IPS-NIHi11 (cell line): ENCODE measurements at regions not wholly inside any gene's neighbourhood (a gene's known extent, or its start where the extent isn't known, plus 50 kb on each side); places are given as distances from the start of the nearest gene placed in this dataset.

Source experiments
- DNase-seq: peaks from one replicate; pipeline ENCODE4 v3.0.0; 2012; ENCODE audit warnings: mixed read lengths, low spot score

DNA sequence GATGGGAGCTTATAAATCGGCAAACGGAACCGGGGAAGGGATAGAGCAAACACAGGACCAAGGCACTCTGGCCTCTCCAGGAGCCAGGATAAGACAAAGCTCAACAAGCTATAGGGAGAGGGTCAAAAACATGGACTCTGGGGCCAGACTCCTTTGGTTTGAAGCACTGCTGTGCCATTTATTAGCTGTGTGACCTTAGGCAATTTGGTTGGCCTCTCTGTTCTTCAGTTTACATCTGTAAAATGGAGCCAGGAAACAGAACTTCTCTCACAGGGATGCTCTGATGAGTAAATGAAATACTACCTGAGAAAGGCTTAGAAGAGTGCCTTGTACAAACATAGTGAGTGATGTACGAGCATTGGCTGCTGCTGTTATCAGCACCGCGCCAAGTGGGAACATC lies 213.3 kb upstream of the PWP1 start:
- DNase-seq, result no peak

DNA sequence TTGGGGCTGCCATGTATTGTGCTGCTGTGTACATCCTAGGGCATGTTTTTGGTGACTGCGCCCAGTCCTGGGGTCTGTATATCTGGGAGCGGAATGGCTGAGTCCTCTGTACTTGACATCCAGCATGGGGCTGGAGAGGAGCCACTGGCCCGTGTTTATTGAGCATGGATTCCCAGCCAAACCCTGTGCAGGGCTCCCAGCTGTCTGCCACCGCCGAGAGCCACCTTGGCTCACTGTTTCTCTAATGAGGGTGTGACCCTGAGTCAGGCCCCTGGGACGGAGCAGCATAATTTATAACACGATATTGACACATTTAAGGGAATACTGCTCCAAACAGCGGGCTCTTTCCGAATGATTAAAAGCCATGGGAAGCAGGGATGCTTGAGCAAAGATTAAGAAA lies 211.5 kb upstream of the PWP1 start:
- DNase-seq, result no peak

DNA sequence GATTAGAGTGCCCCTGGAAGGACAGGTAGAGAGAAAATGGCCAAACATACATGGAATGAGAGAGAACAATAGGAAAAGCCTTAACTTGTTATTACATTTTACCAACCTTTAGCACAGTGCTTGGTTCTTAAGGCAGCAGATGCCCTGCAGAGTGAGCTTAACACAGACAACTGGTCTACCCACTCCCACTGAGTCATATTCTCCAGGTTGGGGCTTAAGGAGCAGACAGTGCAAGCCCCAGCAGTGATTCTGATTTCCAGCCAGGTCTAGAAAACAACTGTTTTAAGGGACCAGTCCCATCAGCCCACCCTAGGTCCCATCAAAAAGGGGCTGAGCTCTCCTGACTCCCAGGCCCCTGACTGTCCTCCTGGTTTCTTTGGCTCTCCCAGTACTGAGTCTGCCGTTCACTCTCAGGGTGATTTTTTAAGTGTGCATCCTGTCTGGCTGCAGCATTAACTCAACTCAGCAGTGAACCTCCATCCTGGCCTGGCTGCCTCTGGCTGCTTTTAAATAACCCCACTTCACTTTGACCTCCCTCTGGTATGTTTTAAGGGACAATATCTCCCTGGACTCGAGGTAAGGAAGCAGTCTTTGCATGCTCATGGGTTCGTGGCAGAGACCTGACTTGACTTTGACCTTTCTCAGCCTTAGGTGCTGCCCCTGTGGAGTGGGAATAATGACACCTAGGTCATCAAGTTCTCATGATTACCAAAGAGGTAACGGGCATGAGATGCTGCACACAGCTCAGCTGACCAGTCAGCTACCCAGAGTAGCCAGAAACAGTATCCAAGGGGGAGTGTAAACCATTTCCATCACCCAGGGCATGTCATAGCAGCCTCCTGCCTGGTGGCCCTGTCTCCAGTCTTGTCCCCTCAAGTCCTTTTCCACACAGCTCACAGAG lies 210.7 kb upstream of the PWP1 start:
- DNase-seq, result no peak

DNA sequence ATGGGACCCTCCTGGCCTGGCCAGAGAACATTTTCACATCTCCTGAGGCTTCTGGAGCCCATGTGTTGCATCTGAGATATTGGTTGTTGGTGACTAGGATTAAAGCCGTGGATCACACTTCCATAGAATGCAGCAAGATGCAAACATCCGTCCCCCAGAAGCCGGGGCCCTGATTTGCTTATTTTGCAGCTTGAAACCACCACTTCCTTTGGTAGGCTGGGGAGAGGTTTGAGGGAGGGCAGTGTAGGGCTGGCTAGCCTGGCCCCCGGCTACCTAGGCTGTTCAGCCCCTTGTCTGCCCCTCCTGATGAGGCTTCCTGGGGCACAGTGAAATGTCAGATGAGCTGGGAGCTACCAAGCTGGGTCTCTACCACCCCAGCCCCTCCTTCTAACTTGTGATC lies 209.7 kb upstream of the PWP1 start:
- DNase-seq, result no peak

DNA sequence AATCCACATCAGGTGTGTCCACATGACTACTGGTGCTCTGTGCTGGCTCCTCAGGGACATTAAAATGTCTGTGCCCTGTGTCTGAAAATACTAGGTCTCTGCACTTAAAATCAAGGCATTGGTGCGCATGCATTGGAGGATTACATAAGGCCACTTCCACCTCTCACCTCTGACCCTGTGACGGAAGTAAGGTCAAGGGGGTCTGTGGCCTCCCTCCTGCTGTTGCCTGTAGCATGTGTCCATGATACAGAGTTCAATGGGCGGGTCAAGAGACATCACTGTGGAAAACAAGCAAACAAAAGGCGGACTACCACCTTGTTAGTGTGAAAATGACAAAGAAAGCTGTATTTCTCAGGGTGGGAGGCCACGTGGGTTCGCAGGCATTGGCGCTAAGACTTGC lies 208.6 kb upstream of the PWP1 start:
- DNase-seq, result no peak

DNA sequence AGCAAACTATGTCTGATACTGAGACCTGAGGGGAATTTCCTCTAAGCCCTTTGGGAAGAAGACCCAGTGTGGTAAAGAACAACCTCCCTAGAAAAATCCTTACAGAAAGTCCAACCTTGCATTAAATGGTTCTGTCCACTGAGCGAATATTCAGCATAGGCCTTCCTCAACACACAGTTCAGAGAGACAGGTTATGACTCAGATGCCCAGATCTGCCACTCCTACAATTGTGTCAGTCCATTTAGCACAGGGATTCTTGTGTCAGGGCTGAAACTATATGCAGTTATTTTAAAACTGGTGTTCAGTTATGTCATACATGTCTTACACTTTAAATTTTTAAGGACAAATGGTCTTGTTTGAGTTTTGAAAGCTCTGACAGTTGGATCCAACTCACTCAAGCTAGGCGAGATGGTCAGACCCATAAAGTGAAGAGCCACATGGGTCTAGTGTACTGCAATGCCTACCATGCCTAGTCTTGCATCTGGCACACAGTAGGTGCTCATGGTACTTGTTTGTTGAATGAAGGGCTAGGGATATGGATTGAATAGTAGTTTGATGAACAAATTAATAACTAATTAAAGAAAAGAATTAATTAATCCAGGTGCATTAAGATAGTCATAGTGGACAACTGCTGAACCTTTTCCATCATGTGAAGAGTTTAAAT lies 207.5 kb upstream of the PWP1 start:
- DNase-seq, result no peak

DNA sequence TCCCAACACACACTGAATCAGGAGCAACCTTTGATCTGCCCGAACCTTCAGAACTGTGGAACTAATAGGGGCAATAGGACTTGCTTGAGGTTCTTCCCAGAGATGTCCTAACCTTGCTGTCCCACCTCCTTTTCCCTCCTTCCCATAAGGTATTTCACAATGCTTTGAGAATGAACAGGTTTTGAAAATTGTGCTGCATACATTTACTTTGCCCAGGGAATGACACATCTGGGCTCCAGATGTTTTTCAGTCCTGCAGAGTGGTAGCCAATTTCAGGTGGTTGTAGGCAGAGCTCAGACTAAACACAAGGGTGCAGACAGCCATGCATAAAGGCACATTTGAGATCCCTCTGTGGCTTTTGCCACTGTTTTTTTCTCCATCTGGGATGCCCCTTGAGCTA lies 206.7 kb upstream of the PWP1 start:
- DNase-seq, result no peak

DNA sequence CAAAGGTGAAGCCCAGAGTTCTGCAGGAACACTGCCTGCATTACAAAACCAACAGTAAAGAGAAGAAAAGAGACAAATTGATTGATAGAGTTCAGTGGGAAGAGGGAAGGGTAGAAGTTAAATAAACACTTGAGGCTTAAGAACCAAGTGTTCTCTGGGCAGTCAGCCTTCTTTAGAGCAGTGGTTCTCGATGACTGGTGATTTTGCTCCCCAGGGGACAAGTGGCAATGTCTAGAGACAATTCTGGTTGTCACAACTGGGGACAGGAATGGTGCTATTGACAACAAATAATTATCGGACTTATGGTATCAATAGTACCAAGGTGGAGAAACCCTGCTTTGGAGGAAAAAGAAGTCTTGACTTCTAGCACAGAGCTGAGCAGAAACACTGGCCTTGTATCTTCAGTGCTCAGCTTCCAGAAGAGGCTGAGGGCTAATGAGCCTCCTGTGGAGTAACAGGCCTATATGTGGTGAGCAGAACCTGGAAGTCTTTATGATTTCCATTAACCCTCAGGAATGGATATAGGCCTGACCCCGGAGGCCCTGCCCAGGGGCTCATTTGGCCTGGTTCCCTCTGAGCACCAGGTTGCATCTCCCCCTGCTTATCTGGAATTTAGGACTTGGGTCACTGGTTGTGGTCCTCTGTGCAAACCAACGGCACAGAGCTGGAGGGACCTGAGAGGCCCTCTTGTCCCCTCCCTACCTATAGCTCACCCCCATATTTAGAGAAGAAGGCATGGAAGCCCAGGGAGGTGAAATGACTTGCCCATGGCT lies 204.6 kb upstream of the PWP1 start:
- DNase-seq, result no peak

DNA sequence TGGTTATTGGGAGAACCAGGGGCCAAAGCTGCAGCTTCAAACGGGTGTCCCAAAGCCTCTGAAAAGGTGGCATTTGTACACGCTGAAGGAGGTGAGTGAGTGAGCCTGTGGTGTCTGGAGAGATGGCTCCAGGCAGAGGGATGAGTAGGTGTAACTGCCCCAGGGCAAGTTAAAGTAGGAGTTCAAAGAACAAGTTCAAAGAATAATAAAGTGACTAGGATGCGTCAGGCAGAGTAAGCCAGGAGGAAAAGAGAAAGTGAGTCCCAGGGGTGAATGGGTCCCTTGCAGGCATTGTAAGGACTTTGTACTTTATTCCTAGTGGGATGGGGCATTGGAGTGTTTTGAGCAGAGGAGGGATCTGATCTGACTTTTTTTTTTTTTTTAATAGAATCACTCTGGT lies 201.4 kb upstream of the PWP1 start:
- no peak for DNase-seq

DNA sequence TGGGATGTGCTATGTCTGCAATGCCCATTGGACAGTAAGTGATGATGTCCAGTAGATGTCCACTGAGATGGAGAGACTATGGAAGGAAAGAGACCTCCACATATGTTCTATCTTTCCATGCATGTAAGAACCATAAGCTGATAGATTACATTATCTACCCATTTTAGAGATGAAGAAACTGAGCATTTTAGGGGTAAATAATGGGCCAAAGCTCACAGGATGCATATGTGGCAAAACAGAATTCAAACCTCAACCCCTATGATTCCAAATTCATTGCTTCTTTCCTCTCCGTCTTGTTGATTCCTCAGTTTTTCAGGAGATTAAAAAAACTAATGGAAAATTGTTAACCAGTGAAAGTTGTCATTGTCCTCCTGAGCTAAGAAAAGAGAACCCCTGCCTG lies 200.7 kb upstream of the PWP1 start:
- DNase-seq, result no peak

DNA sequence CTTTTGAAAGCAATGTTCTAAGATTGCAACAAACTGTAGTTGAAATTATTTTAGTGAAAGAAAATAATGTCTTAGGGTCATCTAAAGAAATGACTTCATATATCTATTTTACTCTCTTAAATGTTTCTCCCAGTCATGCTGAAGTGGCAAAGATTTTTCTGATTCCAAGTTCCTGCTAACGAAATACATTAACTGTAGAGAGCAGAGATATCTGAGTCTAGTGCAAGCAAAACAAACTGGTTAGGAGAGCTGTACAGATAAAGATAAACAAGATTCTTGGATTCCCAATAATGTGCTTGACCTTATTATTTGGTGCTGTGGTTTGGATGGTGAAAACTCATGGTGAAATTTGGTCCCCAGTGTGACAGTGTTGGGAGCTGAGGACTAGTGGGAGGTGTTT lies 199.9 kb upstream of the PWP1 start:
- DNase-seq, result no peak

DNA sequence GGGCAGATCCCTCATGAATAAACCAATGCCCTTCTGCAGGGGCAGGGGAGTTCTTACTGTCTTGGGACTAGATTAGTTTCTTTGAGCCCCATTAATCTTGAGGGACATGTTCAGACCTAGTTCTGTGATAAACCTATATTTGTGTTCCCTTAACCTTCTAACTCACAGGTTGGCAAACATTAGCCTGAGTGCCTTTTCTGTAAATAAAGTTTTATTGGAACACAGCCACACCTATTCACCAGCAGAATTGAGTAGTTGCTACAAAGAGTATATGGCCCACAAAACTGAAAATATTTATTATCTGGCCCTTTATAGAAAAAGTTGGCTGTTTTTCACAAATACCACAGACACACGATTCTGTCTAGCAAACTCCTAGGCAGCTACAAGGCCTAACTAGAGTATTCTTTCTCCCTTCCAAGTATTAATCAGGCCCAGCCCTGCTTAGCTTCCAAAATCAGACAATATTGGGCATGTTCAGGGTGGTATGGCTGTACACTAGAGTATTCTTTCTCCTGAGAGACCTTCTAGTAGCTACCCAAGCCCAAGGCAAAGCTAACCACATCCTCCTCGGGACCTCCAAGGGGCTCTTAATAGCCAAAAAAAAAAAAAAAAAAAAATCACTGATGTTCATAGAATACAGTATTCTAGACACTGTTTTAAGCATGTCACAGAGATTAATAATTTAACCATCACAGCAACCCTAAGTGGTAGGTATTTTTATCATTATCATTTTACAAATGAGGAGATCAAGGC lies 199.3 kb upstream of the PWP1 start:
- no peak for DNase-seq

DNA sequence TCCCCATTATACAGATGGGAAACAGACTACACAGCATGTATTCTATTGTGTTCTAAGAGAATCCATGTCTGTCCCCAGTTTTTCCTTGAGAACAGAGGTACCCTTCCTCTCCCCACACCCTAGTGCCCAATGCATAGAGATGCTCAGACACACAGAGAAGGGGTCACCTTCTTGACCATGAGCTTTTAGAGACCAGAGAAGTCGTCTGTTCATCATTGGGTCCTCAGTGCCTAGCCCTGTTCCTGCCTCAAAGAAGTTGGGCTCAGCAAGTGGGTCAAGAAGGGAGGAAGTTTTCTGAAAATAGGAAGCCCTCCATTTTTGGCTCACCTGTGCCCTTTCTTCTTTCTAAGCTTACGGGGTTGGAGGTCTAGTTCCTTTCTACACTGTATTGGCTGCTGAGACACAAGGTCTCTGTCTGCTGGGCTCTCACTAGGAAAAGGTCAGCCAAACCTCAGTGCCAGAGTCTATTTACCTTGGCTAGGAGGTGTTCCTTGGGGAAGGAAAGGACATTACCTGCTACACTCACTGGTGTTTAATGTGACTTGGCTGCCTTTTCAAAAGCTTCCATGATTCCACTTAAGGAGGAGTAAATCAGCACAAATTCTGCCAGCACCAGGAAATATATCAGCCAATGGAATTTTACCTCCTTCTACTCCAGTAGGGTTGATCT lies 198.5 kb upstream of the PWP1 start:
- DNase-seq, result no peak

DNA sequence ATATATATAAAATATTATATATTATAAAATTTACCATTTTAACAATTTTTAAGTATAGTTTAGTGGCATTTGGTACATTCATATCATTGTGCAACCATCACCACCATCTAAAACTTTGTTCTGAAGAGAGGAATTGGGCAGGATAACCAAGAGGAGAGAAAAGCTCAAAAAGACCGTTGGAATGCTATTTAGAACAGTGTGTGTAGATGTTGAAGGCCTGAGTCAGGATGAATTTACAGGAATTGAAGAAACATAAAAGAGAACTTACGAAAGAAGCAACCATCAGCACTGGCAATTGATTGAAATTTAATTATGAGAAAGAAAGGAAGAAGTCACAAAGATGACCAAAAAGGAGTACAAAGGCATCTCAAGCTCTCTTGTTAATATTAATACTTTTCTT lies 196.9 kb upstream of the PWP1 start:
- no peak for DNase-seq

DNA sequence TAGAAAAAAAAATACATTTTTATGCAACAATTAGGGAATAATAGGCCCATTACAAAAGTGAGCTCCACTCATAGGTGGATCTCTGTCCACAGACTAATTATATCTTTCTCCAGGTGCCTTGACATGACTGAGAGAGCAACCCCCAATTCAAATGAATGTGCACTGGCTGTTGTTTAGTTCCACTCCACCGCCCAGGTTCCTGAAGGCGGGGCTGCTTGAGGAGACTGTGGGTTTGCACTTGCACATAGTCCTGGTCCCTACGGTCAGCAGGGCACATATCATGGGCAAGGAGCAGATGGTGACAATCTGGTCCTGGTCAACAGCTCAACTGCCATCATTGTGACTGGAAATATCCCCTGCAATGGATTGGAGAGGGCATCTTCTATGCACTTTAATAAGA lies 195.6 kb upstream of the PWP1 start:
- no peak for DNase-seq

DNA sequence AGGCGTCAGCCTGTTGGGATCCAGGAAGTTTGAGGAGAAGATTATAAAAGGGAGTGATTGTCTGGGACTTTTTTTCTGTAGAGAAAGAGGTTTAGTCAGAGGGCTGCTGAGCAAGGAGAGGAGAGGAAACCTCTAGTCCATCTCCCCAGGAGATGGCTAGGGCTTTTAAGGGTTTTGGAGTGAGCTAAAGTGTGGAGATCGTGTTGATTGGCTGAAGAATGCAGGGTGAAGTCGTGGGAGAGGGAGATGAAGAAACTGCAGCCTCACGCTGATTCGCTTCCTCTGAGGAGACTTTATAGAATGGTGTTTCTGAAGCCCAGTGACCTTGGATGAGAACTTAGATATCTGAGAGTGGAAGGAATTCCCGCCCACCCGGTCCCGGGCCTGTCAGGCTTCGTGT lies 193.7 kb upstream of the PWP1 start:
- no peak for DNase-seq

DNA sequence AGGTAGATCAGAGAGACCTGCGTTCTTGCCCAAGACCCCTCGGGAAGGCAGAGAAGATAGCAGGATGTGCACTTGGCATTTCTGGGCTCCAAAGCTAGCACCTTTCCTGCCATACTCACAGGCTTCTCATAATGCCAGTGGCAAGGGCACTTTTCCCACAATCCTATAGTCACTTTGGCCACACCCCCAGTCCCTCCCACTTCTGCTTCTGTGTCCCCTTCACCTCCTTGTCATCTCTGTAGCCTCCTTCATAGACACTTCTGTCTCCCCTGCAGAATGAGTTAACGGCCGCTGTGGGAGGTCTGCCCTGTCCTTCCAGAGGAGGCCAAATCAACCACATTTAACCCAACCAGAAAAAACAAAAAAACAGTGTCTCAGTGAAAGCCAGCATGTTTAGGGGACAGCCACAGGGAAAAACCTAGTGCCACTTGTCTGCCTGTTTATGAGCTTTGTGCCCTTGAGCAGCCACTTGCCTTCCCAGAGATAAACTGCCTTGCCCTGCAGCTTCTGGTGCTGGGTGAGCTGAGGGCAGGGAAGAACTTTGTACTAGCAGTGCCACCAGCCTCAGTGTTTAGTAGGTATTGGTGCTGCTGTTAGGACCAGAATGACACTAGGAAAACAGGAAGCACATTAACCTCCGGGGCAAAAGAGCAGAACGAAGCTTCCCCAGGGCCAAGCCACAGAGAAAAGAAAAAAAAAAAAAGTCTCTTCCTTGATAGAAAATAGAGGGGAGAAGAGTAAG lies 193.0 kb upstream of the PWP1 start:
- no peak for DNase-seq

DNA sequence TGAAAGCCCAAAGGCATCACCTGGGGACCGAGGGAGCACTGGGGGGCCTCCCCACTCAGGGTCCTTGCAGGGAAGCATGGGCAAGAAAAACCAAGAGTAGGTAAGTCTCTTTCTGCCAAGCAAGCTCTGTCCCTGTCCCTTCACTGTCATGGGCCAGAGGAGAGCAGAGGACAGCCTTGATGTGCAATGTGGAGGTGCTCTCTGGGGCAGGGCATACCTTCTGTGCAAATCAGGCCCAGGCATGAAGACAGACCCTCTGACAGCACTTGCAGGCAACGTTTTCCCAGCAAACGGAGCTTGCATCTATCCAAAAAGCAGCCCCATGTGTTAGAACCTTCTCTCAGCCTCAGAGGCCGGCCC lies 192.5 kb upstream of the PWP1 start:
- no peak for DNase-seq

DNA sequence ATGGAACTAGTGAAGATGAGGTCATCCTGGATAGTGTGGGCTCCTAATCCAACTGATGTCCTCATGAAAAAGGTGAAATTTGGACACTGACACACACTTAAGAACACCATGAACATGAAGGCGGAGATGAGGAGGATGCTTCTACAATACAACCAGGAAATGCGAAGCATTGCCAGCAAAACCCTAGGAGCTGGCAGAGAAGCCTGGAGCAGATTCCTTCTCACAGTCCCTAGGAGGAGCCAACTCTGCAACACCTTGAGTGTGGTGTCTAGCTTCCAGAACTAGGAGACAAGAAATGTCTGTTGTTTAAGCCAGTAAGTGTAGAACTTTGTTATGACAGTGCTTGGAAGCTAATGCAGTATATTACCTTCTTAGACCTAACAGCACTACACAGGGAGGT lies 191.9 kb upstream of the PWP1 start:
- no peak for DNase-seq

DNA sequence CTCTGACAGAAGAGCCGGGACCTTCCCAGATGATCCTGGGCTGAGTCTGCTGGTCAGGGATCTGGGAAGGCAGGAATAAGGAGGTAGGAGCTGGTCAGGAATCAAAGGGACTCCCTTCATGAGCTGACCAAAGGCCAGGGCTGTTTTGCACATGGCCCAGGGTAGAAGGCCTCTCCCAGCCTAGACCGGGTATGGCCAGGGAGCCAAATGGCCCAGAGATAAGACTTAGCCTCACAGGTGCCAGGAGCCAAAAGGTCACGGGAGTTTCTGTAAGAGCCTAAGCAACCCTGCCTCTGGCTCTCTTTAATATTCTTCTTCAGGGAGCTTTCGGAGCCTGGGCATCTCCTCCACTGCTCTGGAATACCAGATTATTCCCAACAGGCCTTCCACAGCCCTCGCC lies 191.3 kb upstream of the PWP1 start:
- DNase-seq, result no peak

DNA sequence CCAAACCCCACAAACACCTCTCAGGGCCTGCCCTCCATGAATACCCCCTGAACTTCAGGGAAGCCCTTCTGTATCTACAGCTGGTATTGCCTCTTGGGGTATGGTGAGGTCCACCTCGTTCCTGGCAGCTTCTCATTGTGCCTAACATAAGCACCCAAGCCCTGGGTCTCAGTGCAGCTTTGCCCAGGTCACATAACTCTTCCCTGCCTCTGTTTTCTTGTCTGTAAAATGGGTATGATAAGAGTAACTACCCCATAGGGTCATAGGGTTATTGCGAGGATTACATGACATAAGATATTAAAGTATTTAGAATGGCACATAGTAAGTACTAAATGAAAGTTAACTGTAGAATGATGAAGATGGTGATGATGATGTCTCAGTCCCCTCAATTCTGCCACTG lies 190.0 kb upstream of the PWP1 start:
- DNase-seq, result no peak
